ENCODE measurements at regions not wholly inside any gene's neighbourhood (a gene's known extent, or its start where the extent isn't known, plus 50 kb on each side); places are given as distances from the start of the nearest gene placed in this dataset.
"Not testable (repeated sequence)": the region's sequence is repeated elsewhere in the genome, so short reads cannot be mapped to it uniquely, and the experiment has no call there.

- 49 to 57% methylated on average over 12 of the region's 12 CpGs for WGBS, 2 donors
- ATAC-seq (ENCODE audit: insufficient read depth, low FRiP score) (no peak), DNase-seq (peak in 2 of 3 donors; percentile 29 to 63)
- Histone ChIP-seq H3K36me3 (ENCODE audit: control insufficient read depth in 4 of 4, insufficient read depth in 4 of 4, low read length in 4 of 4) (no peaks in the 10 kb centered on the region), H3K27me3 (ENCODE audit: control insufficient read depth in 3 of 3, insufficient read depth in 3 of 3, low read length in 2 of 3) (no peaks in the 10 kb centered on the region), H3K4me3 (no peak overlapping the region), H3K9ac (ENCODE audit: insufficient read depth in 1 of 2, low read length in 2 of 2) (no peak overlapping the region), H3K27ac (ENCODE audit: low read depth in 1 of 2, low read length in 1 of 2) (peak overlapping the region in 1 of 2 donors; percentile 73), H3K9me3 (ENCODE audit: control insufficient read depth in 4 of 4, insufficient read depth in 3 of 4, low read length in 3 of 4) (no peaks in the 10 kb centered on the region), H3K4me1 (ENCODE audit: control insufficient read depth in 5 of 5, insufficient read depth in 5 of 5, low read length in 5 of 5) (peaks cover 0 to 9% (median 0%) of the 10 kb centered on the region in 5 donors)
- no peak for TF ChIP-seq CTCF (IDR thresholded peaks at IDR 0.05; ENCODE audit: control extremely low read depth, extremely low read depth)
Observed at GRCh38 chr19:20271215-20271926, 104.4 kb downstream of the ZNF486 start.

GRCh38 chr19:20269461-20269860 is 102.4 kb downstream of the ZNF486 start:
- Histone ChIP-seq H3K27ac (ENCODE audit: low read depth in 1 of 2, low read length in 1 of 2) (no peak overlapping the region), H3K36me3 (ENCODE audit: control insufficient read depth in 4 of 4, insufficient read depth in 4 of 4, low read length in 4 of 4) (no peaks in the 10 kb centered on the region), H3K4me1 (ENCODE audit: control insufficient read depth in 5 of 5, insufficient read depth in 5 of 5, low read length in 5 of 5) (peaks cover 0 to 9% (median 0%) of the 10 kb centered on the region in 5 donors), H3K4me3 (no peak overlapping the region), H3K27me3 (ENCODE audit: control insufficient read depth in 3 of 3, insufficient read depth in 3 of 3, low read length in 2 of 3) (no peaks in the 10 kb centered on the region), H3K9ac (ENCODE audit: insufficient read depth in 1 of 2, low read length in 2 of 2) (no peak overlapping the region), H3K9me3 (ENCODE audit: control insufficient read depth in 4 of 4, insufficient read depth in 3 of 4, low read length in 3 of 4) (no peaks in the 10 kb centered on the region)
- DNase-seq = no peak
- ATAC-seq (ENCODE audit: insufficient read depth, low FRiP score) = no peak
- WGBS, 2 donors = 76 to 87% methylated on average over 7 of the region's 7 CpGs
- no peak for TF ChIP-seq CTCF (IDR thresholded peaks at IDR 0.05; ENCODE audit: control extremely low read depth, extremely low read depth)

GRCh38 chr19:20261513-20261912 is 94.5 kb downstream of the ZNF486 start:
- H3K9me3 ChIP-seq (ENCODE audit: control insufficient read depth in 4 of 4, insufficient read depth in 3 of 4, low read length in 3 of 4); H3K4me1 ChIP-seq (ENCODE audit: control insufficient read depth in 5 of 5, insufficient read depth in 5 of 5, low read length in 5 of 5); DNase-seq; H3K36me3 ChIP-seq (ENCODE audit: control insufficient read depth in 4 of 4, insufficient read depth in 4 of 4, low read length in 4 of 4); H3K9ac ChIP-seq (ENCODE audit: insufficient read depth in 1 of 2, low read length in 2 of 2); H3K4me3 ChIP-seq; ATAC-seq (ENCODE audit: insufficient read depth, low FRiP score); H3K27ac ChIP-seq (ENCODE audit: low read depth in 1 of 2, low read length in 1 of 2); H3K27me3 ChIP-seq (ENCODE audit: control insufficient read depth in 3 of 3, insufficient read depth in 3 of 3, low read length in 2 of 3): not testable (repeated sequence)

GRCh38 chr19:20260738-20261137 is 93.7 kb downstream of the ZNF486 start:
- H3K4me1 ChIP-seq (ENCODE audit: control insufficient read depth in 5 of 5, insufficient read depth in 5 of 5, low read length in 5 of 5); H3K36me3 ChIP-seq (ENCODE audit: control insufficient read depth in 4 of 4, insufficient read depth in 4 of 4, low read length in 4 of 4); ATAC-seq (ENCODE audit: insufficient read depth, low FRiP score); H3K9ac ChIP-seq (ENCODE audit: insufficient read depth in 1 of 2, low read length in 2 of 2); H3K27me3 ChIP-seq (ENCODE audit: control insufficient read depth in 3 of 3, insufficient read depth in 3 of 3, low read length in 2 of 3); DNase-seq; H3K27ac ChIP-seq (ENCODE audit: low read depth in 1 of 2, low read length in 1 of 2); H3K9me3 ChIP-seq (ENCODE audit: control insufficient read depth in 4 of 4, insufficient read depth in 3 of 4, low read length in 3 of 4); H3K4me3 ChIP-seq: not testable (repeated sequence)
- 64 to 67% methylated on average over 8 of the region's 8 CpGs for WGBS, 2 donors

Data from lung (tissue), 11 donors.